ENCODE measurements at regions not wholly inside any gene's neighbourhood (a gene's known extent, or its start where the extent isn't known, plus 50 kb on each side); places are given as distances from the start of the nearest gene placed in this dataset.

GRCh38 chr4:72924814-72925213, 144.7 kb downstream of the COX18 start:
- H3K9me3 Mint-ChIP-seq = peaks cover 11% of the 10 kb centered on the region
- no peaks in the 10 kb centered on the region for H3K4me1 Mint-ChIP-seq
- Histone ChIP-seq H3K36me3 (no peaks in the 10 kb centered on the region), H2AFZ (replicated peaks) (no peak overlapping the region), H3K27me3 (no peaks in the 10 kb centered on the region), H3K4me2 (no peak overlapping the region), H3K27ac (no peak overlapping the region), H3K9ac (no peak overlapping the region), H3K4me3 (no peak overlapping the region), H3K4me1 (no peaks in the 10 kb centered on the region), H3K79me2 (ENCODE audit: low read depth) (no peaks in the 10 kb centered on the region), H4K20me1 (ENCODE audit: low read depth) (no peaks in the 10 kb centered on the region), H3K9me3 (ENCODE audit: low read depth) (no peaks in the 10 kb centered on the region), H3F3A (ENCODE audit: low read depth) (no peaks in the 10 kb centered on the region)
- no peak overlapping the region for H3K27ac Mint-ChIP-seq
- no peak overlapping the region for H3K4me3 Mint-ChIP-seq
- H3K36me3 Mint-ChIP-seq = no peaks in the 10 kb centered on the region
- TF ChIP-seq EZH2 (IDR thresholded peaks at IDR 0.05) = no peak
- TF ChIP-seq EZH2phosphoT487 (IDR thresholded peaks at IDR 0.05) = no peak
- TF ChIP-seq, protein P1, sequence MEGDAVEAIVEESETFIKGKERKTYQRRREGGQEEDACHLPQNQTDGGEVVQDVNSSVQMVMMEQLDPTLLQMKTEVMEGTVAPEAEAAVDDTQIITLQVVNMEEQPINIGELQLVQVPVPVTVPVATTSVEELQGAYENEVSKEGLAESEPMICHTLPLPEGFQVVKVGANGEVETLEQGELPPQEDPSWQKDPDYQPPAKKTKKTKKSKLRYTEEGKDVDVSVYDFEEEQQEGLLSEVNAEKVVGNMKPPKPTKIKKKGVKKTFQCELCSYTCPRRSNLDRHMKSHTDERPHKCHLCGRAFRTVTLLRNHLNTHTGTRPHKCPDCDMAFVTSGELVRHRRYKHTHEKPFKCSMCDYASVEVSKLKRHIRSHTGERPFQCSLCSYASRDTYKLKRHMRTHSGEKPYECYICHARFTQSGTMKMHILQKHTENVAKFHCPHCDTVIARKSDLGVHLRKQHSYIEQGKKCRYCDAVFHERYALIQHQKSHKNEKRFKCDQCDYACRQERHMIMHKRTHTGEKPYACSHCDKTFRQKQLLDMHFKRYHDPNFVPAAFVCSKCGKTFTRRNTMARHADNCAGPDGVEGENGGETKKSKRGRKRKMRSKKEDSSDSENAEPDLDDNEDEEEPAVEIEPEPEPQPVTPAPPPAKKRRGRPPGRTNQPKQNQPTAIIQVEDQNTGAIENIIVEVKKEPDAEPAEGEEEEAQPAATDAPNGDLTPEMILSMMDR (IDR thresholded peaks at IDR 0.05) = no peak
- H3K27me3 Mint-ChIP-seq (ENCODE audit: insufficient read depth, low read depth) = no peaks in the 10 kb centered on the region
- no peak for DNase-seq (ENCODE audit: low spot score)

DNA sequence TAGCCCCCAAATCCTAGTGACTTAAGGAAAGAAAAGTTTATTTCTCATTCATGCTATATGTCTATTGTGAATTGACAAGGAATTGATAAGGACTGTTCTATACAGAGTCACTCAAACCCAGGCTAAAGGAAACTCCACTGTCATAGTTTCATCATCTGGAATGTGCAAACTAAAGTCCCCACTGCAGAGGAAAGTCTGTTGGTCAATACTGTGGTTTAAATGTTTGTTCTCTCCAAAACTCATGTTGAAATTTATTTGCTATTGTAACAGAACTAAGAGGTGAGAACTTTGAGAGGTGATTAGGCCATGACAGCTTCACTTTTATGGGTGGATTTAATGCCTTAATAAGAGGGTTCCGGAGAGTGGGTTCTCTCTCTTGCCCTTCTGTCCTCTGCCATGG, 149.6 kb downstream of the COX18 start:
- Histone ChIP-seq H3K9ac (no peak overlapping the region), H3K4me1 (peaks cover under 1% of the 10 kb centered on the region), H4K20me1 (ENCODE audit: low read depth) (no peaks in the 10 kb centered on the region), H3K27me3 (no peaks in the 10 kb centered on the region), H3K9me3 (ENCODE audit: low read depth) (no peaks in the 10 kb centered on the region), H2AFZ (replicated peaks) (no peak overlapping the region), H3K27ac (no peak overlapping the region), H3K79me2 (ENCODE audit: low read depth) (no peaks in the 10 kb centered on the region), H3K36me3 (no peaks in the 10 kb centered on the region), H3K4me3 (no peak overlapping the region), H3K4me2 (no peak overlapping the region), H3F3A (ENCODE audit: low read depth) (no peaks in the 10 kb centered on the region)
- no peak for DNase-seq (ENCODE audit: low spot score)
- no peak overlapping the region for H3K4me3 Mint-ChIP-seq
- H3K9me3 Mint-ChIP-seq = peaks cover 3% of the 10 kb centered on the region
- no peak overlapping the region for H3K27ac Mint-ChIP-seq
- no peak for TF ChIP-seq EZH2 (IDR thresholded peaks at IDR 0.05)
- no peaks in the 10 kb centered on the region for H3K36me3 Mint-ChIP-seq
- H3K4me1 Mint-ChIP-seq = no peaks in the 10 kb centered on the region
- H3K27me3 Mint-ChIP-seq (ENCODE audit: insufficient read depth, low read depth) = no peaks in the 10 kb centered on the region

GRCh38 chr4:72919464-72919863, 150.1 kb downstream of the COX18 start:
- Histone ChIP-seq H3K4me2 (no peak overlapping the region), H3K27me3 (no peaks in the 10 kb centered on the region), H3K27ac (no peak overlapping the region), H3K36me3 (no peaks in the 10 kb centered on the region), H4K20me1 (ENCODE audit: low read depth) (no peaks in the 10 kb centered on the region), H3K4me3 (no peak overlapping the region), H3K79me2 (ENCODE audit: low read depth) (no peaks in the 10 kb centered on the region), H3K9ac (no peak overlapping the region), H3F3A (ENCODE audit: low read depth) (no peaks in the 10 kb centered on the region), H3K4me1 (peaks cover 6% of the 10 kb centered on the region), H3K9me3 (ENCODE audit: low read depth) (no peaks in the 10 kb centered on the region), H2AFZ (replicated peaks) (no peak overlapping the region)
- Mint-ChIP-seq H3K4me1 (peaks cover 2% of the 10 kb centered on the region), H3K27me3 (ENCODE audit: insufficient read depth, low read depth) (no peaks in the 10 kb centered on the region), H3K4me3 (no peak overlapping the region), H3K9me3 (peaks cover 3% of the 10 kb centered on the region), H3K36me3 (no peaks in the 10 kb centered on the region), H3K27ac (no peak overlapping the region)
- TF ChIP-seq EZH2phosphoT487 (IDR thresholded peaks at IDR 0.05) (no peak), EZH2 (IDR thresholded peaks at IDR 0.05) (no peak)
- TF ChIP-seq, protein P1 (IDR thresholded peaks at IDR 0.05) = no peak
- no peak for DNase-seq (ENCODE audit: low spot score)

- Histone ChIP-seq H3K4me2 (no peak overlapping the region), H3K79me2 (ENCODE audit: low read depth) (no peaks in the 10 kb centered on the region), H3K9me3 (ENCODE audit: low read depth) (no peaks in the 10 kb centered on the region), H3F3A (ENCODE audit: low read depth) (no peaks in the 10 kb centered on the region), H3K4me1 (peaks cover 8% of the 10 kb centered on the region), H4K20me1 (ENCODE audit: low read depth) (no peaks in the 10 kb centered on the region), H3K4me3 (no peak overlapping the region), H3K9ac (no peak overlapping the region), H3K27ac (no peak overlapping the region), H3K27me3 (no peaks in the 10 kb centered on the region), H3K36me3 (no peaks in the 10 kb centered on the region), H2AFZ (replicated peaks) (no peak overlapping the region)
- Mint-ChIP-seq H3K4me3 (no peak overlapping the region), H3K36me3 (no peaks in the 10 kb centered on the region), H3K4me1 (peaks cover 3% of the 10 kb centered on the region), H3K27ac (no peak overlapping the region), H3K9me3 (no peaks in the 10 kb centered on the region), H3K27me3 (ENCODE audit: insufficient read depth, low read depth) (no peaks in the 10 kb centered on the region)
- DNase-seq (ENCODE audit: low spot score) = no peak
- TF ChIP-seq, protein P1 (IDR thresholded peaks at IDR 0.05) = no peak
- TF ChIP-seq EZH2 (IDR thresholded peaks at IDR 0.05) (no peak), EZH2phosphoT487 (IDR thresholded peaks at IDR 0.05) (no peak)
Observed at GRCh38 chr4:72918362-72918761, 151.2 kb downstream of the COX18 start.
